K562 (cell line): ENCODE measurements at regions not wholly inside any gene's neighbourhood (a gene's known extent, or its start where the extent isn't known, plus 50 kb on each side); places are given as distances from the start of the nearest gene placed in this dataset.

Experiments
- CBX1 ChIP-seq: sonication (generic); IDR thresholded peaks from 2 replicates; pipeline ENCODE4 v1.6.1; 2016; ENCODE audit warnings: antibody characterized with exemption, low read depth, mild to moderate bottlenecking
- CXXC5 ChIP-seq: fragments of 250-450 bp; sonication (Bioruptor Pico); IDR thresholded peaks from 2 replicates; pipeline ENCODE4 v1.8.0; 2022; ENCODE audit warnings: inconsistent platforms, mild to moderate bottlenecking, moderate library complexity
- GATA2 ChIP-seq: sonication (generic); formaldehyde crosslinking; IDR thresholded peaks from 2 replicates; pipeline ENCODE4 v1.4.0; 2020; ENCODE audit warnings: mild to moderate bottlenecking, missing genetic modification reagents
- SIN3B ChIP-seq: fragments of 450-650 bp; IDR thresholded peaks from 2 replicates; pipeline ENCODE4 v1.6.1; 2017; ENCODE audit warnings: low read depth, mild to moderate bottlenecking, moderate library complexity

DNA sequence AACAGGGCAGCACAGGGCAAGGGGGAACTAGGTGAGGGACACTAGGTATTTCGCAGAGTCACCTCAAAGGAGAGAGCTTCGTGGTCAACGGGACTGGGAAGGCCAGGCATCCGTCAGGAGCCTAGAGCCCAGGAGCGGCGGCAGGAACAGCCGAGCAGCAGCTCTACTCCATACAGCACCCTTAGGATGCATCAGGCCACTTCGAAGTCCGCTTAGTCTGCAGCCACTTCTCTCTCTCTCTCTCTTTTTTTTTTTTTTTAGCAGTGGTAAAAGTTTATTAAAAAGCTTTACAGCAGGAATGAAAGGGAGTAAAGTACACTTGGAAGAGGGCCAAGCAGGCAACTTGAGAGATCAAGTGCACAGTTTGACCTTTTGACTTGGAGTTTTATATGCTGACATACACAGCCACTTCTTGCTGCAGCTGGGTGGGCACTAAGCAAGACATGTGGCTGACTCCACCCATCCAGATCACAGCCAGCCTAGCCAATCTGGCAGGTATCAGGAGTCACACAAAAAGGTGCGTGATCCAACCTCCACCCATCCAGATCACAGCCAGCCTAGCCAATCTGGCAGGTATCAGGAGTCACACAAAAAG, 209.7 kb upstream of the RADX start:
- TF ChIP-seq CXXC5 (CRISPR knock-in tag) (no peak), SIN3B (no peak), CBX1 (no peak), GATA2 (no peak)
